ENCODE measurements at regions not wholly inside any gene's neighbourhood (a gene's known extent, or its start where the extent isn't known, plus 50 kb on each side); places are given as distances from the start of the nearest gene placed in this dataset.

DNA sequence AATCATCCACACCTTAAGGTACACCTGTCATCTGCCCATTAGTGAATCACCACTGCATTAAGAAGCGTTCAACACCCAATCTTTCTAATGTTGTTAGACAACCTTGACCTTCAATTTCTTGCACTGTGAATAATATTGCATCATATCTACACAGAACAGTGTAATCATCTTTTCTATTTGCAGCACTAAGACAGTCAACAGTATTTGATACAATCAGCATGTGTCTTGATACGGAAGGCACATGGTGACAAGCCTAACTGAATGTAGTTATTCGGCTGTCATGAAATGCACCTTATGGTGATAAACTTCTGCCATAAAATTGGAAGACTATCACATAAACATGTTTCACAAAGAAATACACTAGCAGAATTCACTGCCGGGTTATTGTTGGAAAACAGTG, 253.9 kb upstream of the THRB start:
- ChIA-PET POLR2A (no interaction called here), CTCF (ENCODE audit: unreplicated experiment) (no interaction called here)
- TF ChIP-seq, protein P1, sequence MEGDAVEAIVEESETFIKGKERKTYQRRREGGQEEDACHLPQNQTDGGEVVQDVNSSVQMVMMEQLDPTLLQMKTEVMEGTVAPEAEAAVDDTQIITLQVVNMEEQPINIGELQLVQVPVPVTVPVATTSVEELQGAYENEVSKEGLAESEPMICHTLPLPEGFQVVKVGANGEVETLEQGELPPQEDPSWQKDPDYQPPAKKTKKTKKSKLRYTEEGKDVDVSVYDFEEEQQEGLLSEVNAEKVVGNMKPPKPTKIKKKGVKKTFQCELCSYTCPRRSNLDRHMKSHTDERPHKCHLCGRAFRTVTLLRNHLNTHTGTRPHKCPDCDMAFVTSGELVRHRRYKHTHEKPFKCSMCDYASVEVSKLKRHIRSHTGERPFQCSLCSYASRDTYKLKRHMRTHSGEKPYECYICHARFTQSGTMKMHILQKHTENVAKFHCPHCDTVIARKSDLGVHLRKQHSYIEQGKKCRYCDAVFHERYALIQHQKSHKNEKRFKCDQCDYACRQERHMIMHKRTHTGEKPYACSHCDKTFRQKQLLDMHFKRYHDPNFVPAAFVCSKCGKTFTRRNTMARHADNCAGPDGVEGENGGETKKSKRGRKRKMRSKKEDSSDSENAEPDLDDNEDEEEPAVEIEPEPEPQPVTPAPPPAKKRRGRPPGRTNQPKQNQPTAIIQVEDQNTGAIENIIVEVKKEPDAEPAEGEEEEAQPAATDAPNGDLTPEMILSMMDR (conservative IDR thresholded peaks at IDR 0.05; ENCODE audit: low read length), result no peak
- no peak for TF ChIP-seq EZH2phosphoT487 (IDR thresholded peaks at IDR 0.05; ENCODE audit: borderline replicate concordance, low read depth, low read length)
- no peaks in the 10 kb centered on the region for H3K9me2 ChIP-seq (ENCODE audit: insufficient read depth, low read length)
- H3K79me2 ChIP-seq (ENCODE audit: insufficient read depth, low read depth, low read length), result no peaks in the 10 kb centered on the region
- no peaks in the 10 kb centered on the region for H3K4me1 ChIP-seq (ENCODE audit: insufficient read depth, low read length, poor library complexity, severe bottlenecking)
- H4K20me1 ChIP-seq (ENCODE audit: insufficient read depth, low read length), result no peaks in the 10 kb centered on the region
- H3K4me2 ChIP-seq (ENCODE audit: low read length), result no peak overlapping the region
- intact Hi-C loops (cut with micrococcal nuclease; ENCODE audit: unreplicated experiment), result no loop called here
- H3K36me3 ChIP-seq (ENCODE audit: insufficient read depth, low read length), result no peaks in the 10 kb centered on the region
- no peak for DNase-seq (ENCODE audit: low spot score)
- no peak overlapping the region for H3K4me3 ChIP-seq (ENCODE audit: low read depth, low read length, poor library complexity, severe bottlenecking)
- H2AFZ ChIP-seq (ENCODE audit: low read length), result no peak overlapping the region
- no peaks in the 10 kb centered on the region for H3K9me3 ChIP-seq (ENCODE audit: low read length)
- BruUV-seq (replicated peaks), result no TSS peak
- no peak overlapping the region for H3K27ac ChIP-seq (ENCODE audit: low read depth, low read length, poor library complexity, severe bottlenecking)

DNA sequence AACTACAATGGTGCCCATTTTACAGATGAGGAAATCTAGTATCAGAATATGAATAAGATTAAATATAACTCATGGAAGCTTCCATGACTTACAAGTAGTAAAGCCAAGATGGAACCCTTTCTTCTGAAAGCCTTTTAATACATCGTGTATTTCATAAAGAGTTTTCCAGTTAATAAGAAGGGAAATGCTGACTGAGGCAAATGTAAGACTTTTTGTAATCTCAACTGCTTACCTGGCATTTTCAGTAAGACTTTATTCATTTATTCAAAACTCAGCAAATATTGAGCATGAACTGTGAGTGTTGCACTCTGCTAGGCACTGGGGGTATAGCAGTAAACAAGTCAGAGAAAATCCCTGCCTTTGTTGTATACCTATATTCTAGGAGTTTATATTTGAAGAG, 256.4 kb upstream of the THRB start:
- Histone ChIP-seq H3K36me3 (ENCODE audit: insufficient read depth, low read length) (no peaks in the 10 kb centered on the region), H3K4me3 (ENCODE audit: low read depth, low read length, poor library complexity, severe bottlenecking) (no peak overlapping the region), H3K9me3 (ENCODE audit: low read length) (no peaks in the 10 kb centered on the region), H3K4me2 (ENCODE audit: low read length) (no peak overlapping the region), H4K20me1 (ENCODE audit: insufficient read depth, low read length) (no peaks in the 10 kb centered on the region), H3K4me1 (ENCODE audit: insufficient read depth, low read length, poor library complexity, severe bottlenecking) (no peaks in the 10 kb centered on the region), H3K27ac (ENCODE audit: low read depth, low read length, poor library complexity, severe bottlenecking) (no peak overlapping the region), H2AFZ (ENCODE audit: low read length) (no peak overlapping the region), H3K9me2 (ENCODE audit: insufficient read depth, low read length) (no peaks in the 10 kb centered on the region), H3K79me2 (ENCODE audit: insufficient read depth, low read depth, low read length) (no peaks in the 10 kb centered on the region)
- intact Hi-C loops (cut with micrococcal nuclease; ENCODE audit: unreplicated experiment), result no loop called here
- POLR2A ChIA-PET, result interaction anchor here (0.6 kb wide), 1 partner anchor 1436 kb away, joined by 4 read pairs; no protein-coding TSS in a partner anchor
- TF ChIP-seq, protein P1 (conservative IDR thresholded peaks at IDR 0.05; ENCODE audit: low read length), result no peak
- no peak for TF ChIP-seq EZH2phosphoT487 (IDR thresholded peaks at IDR 0.05; ENCODE audit: borderline replicate concordance, low read depth, low read length)
- DNase-seq (ENCODE audit: low spot score), result no peak
- no TSS peak for BruUV-seq (replicated peaks)
- CTCF ChIA-PET (ENCODE audit: unreplicated experiment), result no interaction called here

DNA sequence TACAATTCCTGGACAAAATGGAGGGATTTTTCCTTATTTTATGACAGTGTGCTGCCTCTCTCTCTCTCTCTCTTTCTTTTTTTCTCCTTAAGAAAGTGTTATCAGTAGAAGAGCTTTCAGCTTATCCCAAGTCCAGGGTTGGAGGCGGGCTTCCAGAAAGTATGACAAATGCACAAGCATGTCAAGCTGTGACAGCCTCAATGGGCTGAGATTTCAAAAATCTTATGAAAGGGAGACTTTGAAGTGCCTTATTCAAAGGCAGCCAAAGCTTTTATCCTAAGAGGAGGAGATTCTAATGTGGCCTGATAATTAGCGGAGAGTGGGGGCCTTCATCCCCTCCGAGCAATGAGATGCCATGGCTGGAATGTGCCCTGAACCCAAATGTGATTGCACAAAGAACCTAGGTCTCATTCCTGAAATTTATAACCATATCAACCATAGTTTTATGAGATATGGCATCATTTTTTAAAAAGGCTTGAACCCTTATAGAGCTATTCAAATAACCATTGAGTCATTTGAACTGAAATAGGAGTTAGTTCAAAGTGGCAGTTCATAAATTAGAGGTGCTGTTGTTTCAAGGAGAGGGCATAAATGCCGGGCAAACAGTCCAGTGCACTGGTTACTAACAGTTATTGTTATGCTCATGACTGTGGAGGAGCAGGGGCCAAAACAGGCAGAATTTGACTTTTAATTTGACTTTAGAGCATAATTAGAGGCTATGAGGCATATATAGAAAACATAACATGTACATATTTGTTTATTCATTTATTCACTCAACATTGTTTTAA, 261.6 kb upstream of the THRB start:
- Histone ChIP-seq H3K9me3 (ENCODE audit: low read length) (no peaks in the 10 kb centered on the region), H3K79me2 (ENCODE audit: insufficient read depth, low read depth, low read length) (no peaks in the 10 kb centered on the region), H3K9me2 (ENCODE audit: insufficient read depth, low read length) (no peaks in the 10 kb centered on the region), H4K20me1 (ENCODE audit: insufficient read depth, low read length) (no peaks in the 10 kb centered on the region), H2AFZ (ENCODE audit: low read length) (no peak overlapping the region), H3K27ac (ENCODE audit: low read depth, low read length, poor library complexity, severe bottlenecking) (no peak overlapping the region), H3K4me1 (ENCODE audit: insufficient read depth, low read length, poor library complexity, severe bottlenecking) (no peaks in the 10 kb centered on the region), H3K4me2 (ENCODE audit: low read length) (no peak overlapping the region), H3K4me3 (ENCODE audit: low read depth, low read length, poor library complexity, severe bottlenecking) (no peak overlapping the region), H3K36me3 (ENCODE audit: insufficient read depth, low read length) (no peaks in the 10 kb centered on the region)
- POLR2A ChIA-PET, result no interaction called here
- no TSS peak for BruUV-seq (replicated peaks)
- intact Hi-C loops (cut with micrococcal nuclease; ENCODE audit: unreplicated experiment), result no loop called here
- no peak for DNase-seq (ENCODE audit: low spot score)
- TF ChIP-seq, protein P1 (conservative IDR thresholded peaks at IDR 0.05; ENCODE audit: low read length), result no peak
- CTCF ChIA-PET (ENCODE audit: unreplicated experiment), result no interaction called here

Data from OCI-LY7 (cell line).